Putamen (tissue), 1 donor: ENCODE measurements at regions not wholly inside any gene's neighbourhood (a gene's known extent, or its start where the extent isn't known, plus 50 kb on each side); places are given as distances from the start of the nearest gene placed in this dataset.

Experiments used
- DNase-seq: peaks from one replicate; pipeline ENCODE4 v3.0.0-alpha.2; 2016; ENCODE audit warnings: low spot score

DNA sequence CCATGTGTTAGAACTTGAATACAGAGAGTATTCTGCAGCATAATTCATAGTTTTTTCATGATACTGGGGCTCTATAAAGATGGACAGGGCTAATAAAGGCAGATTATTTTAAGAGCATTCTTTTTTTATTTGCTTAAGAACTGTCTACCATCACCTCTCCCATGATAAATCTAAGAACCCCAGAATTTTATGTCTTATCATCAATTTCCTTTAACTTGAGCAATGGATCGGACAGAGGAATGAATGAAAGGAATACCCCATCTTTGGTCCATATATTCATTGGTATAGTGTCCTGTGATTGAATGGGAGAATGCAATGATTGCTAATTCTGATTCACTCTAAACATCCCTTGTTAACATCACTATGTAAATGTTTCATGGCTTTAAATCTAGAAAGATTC lies 946.3 kb upstream of the LRRN3 start:
- DNase-seq: no peak

DNA sequence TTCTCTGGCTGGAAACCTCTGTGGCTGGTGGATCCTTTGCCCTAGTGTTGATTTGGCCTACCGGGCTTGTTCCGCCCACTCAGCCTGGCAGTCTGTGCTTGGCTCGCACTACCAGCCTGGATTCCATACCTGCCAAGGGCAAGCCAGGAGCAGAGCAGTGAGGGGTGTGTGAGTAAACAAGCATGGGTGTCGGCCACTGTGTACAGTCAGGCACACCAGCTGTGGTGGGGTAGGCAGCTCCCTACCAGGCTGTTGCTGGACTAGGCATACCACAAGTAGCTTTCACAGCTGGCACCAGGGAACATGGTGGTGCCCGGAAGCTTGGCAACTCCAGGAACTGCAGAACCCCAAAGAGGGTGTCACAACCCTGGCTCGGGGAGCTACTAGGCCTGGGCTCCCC lies 942.9 kb upstream of the LRRN3 start:
- no peak for DNase-seq

DNA sequence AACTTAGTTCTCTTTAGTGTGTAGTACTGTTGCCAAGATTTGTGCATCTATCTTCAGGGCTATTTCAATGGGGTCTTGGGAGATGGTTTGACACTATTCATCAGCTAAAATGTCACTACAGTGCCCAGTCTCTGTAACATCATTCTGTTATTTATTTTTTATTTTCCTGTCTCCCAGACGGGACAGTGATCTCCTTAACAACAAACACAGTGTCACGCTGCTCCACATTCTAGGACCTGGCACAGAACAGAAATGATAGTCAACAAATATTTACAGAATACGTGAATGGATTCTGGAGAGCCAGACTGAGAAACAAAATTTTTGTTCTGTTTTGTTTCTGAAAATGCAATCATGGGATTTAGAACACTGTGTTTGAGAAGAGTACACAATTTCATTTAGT lies 937.7 kb upstream of the LRRN3 start:
- DNase-seq: no peak

DNA sequence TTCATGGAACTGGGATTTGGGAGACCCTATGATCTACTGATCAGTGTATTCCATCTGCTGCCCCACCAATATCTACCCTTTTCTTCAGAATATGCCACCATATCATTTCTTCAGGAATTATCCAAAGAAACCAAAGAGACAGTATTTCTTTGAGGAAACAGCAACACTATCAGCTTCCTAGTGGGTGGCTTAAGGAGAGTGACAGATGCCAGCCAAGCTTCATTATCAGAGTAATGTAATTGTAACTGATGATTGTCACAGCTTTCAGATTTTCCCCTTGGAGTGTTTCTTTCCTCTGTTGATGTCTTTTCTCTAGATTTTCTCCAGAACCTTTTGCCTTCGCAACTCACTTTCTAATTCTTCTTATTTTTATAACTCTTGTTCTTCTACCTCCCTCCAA lies 934.4 kb upstream of the LRRN3 start:
- no peak for DNase-seq

DNA sequence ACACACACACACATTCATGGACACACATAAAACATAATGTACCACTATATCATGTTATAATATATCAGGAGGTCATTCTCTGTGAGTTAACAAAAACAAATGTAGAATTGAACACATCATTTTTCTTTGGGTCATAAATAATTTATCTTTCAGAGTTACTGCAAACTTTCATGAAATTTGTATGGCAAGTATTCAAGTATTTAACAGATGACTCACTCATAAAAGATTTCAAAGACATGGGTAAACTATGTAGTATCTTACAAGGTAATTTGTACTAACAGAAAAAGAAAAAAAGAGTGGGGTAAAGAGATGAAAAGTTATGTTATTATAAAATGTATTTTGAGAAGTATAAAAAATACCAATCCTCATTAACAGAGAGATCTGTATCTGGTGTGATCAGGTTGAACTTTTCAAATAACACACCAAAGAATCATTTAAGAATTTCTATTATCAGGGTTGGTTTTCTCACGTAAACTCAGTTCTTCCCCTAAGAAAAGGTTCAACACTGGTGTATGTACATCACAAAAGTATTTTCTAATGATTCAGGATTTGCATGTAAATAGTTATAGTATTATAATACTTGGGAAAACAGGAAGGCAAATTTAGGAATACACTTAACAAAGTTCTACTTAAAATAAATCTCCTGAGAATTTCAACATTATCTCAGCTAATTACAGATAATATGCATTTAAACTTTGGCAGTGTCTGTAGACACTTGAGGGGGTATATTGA lies 933.1 kb upstream of the LRRN3 start:
- no peak for DNase-seq

DNA sequence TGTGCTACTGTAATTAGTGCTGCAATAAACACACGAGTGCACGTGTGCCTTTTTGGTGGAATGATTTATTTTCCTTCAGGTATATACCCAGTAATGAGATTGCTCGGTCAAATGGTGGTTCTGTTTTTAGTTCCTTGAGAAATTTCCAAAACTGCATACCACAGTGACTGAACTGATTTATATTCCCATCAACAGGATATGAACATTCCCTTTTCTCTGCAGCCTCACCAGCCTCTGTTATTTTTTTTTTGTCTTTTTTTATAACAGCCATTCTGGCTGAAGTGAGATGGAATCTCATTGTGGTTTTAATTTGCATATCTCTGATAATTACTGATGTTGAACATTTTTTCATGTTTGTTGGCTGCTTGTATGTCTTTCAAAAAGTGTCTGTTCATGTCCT lies 922.9 kb upstream of the LRRN3 start:
- DNase-seq: no peak

DNA sequence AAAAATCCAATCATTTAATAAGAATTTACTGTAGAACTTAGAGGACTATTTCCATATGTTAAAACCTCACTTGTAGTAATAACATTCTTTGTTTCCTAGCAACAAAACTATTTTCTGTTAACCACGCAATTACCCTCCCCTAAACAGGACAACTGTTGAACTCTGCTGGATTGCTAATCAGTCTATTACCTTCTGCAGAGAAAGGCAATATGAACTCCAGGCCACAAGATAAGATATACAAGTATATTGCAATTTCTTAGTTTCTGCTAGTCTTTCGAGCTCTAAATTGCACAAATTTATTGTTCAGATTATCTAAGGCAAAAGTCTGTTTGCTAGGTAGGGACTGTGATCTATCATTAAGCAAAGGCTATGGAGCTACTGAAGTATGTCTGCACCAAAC lies 920.1 kb upstream of the LRRN3 start:
- DNase-seq: no peak

DNA sequence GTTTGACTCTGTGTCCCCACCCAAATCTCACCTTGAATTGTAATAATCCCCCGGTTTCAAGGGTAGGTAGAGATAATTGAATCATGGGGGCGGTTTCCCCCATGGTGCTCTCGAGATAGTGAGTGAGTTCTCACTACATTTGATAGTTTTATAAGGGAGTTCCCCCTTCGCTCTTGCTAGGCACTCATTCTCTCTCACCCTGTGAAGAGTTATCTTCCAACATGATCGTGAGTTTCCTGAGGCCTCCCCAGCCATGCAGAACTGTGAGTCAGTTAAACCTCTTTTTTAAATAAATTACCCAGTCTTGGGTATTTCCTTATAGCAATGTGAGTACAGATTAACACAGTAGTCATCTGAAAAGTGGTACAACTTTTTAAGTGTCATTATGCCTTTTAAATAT lies 913.5 kb upstream of the LRRN3 start:
- no peak for DNase-seq

DNA sequence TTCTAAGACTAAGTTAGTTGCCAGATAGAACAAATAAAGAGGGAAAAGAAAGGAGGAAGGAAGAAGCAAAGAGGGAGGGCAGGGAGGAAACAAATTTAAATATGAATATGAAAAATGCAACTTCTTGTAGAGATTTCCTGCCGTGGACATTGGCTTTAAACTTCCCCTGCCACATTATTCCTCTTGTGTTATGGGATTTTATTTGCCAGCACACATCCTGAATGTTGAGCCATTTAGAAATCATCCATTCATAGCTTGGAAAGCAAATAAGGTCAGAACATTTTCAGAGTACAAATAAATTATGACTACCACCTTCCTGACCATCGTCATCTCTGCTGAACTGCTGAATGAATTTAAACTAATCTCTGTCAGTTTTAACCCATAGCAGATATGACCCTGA lies 911.9 kb upstream of the LRRN3 start:
- DNase-seq: no peak

DNA sequence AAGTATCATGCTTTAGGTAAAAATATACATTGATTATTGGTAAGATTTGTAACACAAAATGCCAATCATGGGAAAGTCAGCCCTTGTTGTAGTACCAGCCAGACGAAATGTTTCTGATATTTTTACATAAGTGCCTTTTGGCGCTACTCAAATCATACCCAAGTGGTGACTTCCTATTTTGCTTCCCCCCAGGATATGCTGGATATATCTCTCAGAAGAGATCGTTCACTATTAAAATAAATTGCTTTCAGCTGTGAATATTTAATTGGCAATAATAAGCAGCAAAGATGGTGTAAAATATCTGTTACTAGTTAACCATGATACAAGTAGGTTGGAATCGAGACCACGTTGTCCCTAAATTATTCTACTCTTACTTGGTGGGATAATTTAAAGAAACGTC lies 909.2 kb upstream of the LRRN3 start:
- DNase-seq: no peak

DNA sequence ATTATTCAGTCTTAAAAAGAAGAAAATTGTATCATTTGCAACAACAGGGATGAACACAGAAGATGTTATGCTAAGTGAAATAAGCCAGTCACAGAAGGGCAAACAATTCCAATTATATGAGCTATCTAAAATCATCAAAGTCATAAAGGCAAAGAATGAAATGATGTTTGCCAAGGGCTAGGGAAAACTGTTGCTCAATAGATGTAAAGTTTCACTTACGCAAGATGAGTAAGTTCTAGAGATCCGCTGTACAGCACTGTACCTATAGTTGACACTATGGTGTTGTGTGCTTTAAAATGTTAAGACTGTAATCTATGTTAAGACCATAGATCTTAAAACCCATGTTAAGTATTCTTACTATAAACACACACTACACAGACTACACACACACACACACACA lies 904.6 kb upstream of the LRRN3 start:
- DNase-seq: no peak

DNA sequence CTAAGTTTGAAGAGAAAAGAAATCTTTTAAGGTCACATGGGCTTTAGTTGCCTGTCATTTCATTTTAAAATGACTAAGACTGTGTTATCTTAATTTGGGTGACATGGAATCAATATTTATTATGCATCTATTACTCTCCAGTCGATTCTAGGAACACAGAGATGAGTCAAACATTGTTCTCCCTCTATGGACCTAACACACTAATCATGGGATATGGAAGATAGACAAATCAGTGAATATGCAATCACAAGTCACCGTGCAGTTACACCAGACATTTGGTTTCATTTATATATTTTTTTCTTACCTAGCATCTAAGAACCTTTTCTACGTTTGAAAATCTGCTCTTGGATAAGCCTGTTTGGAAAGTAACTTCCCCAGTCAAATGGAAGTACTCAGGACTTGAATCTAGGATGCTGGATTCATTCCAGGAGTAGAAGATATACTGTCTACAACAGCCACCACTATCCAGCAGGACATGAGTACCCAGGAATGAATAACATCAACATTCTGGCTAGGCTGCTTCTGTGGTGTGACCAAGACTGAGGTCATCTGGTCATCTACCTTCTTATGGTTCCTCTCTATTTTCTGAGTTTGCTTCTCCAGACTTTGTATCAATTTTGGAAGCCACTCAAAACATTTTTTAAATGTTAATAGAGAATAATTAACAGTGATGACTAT lies 902.9 kb upstream of the LRRN3 start:
- DNase-seq: no peak

DNA sequence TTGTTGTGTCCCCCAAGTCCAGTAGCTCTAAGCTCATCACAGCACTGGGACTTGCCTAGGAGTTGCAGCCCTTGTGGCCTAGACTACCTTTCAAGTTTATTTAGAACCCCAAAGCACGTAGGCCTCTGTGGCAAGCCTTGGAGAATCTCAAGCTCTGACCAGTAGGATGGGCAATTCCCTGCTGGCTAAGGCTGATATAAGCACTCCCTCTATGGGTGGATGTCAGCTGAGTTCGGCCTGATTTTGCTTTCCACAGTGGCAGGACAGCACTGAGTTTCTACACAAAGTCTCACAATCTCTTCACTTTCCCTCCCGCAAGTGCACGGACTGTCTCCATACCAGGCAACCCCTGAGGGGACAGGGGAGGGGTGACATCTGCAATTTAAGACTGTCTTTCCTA lies 886.4 kb upstream of the LRRN3 start:
- no peak for DNase-seq

DNA sequence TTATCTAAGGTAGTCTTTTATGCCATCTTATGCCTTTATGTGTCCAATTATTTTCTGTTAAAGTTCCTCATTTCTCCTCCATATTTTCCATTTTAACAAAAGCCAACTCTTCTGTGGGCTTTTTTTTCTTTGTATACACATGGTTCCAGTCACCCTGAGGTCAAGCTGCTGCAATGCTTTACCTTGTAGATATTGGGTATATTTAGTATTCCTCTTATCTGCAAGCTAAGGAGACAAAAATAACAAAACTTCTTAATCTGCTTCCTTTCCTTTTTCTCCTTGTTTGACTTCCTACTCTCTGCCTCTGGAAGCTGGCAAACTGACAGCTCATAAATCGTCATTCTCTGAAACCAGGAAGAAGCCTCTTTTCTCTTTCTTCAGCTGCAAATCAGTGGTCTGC lies 885.0 kb upstream of the LRRN3 start:
- no peak for DNase-seq

DNA sequence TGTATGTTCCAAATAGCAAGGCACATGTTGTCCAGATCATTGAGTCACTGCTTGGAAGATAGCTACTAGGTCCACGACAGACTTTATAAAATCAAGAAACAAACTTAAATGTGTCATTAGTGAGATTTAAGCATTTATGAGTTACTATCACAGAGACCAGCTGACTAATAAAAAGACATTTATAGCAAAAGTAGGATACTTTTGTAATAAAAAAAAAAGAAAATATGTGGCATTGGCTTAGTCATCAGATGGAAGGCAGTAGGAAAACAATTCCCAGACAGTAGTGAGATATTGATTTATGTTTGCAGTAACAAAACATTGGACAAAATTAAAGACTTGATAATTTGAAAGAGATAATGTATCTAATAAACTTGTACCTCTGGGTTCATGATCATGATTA lies 881.0 kb upstream of the LRRN3 start:
- no peak for DNase-seq

DNA sequence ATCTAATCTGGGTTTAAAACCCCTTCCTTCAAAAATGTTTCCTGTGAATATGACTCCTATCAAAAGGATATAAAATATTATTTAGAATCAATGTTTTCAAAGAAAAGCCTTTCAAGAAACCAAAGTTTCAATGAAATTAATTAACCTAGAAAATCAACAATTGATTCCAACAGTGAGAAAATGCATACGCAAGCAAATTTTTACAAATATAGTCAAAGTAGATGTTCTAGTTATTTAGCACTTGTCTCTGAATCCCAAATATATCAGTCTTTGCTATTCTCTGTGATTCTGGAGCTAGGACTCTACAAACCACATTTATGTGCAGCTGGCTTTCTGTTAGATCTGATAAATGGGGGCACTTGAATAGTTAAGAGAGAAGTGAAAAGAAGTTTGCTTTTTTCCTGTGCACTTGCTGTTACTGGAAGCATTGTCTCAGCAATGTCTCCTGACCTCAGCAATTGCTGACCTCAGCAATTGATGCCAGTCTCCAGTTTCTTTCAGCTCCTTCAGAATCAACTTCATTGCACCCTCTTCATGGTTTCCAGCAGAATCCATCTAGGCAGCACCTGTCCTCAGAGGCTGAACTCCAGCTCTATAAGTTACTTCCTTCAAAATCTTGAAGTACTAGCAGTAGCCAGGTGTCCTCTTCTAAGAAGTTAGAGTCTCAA lies 879.9 kb upstream of the LRRN3 start:
- no peak for DNase-seq

DNA sequence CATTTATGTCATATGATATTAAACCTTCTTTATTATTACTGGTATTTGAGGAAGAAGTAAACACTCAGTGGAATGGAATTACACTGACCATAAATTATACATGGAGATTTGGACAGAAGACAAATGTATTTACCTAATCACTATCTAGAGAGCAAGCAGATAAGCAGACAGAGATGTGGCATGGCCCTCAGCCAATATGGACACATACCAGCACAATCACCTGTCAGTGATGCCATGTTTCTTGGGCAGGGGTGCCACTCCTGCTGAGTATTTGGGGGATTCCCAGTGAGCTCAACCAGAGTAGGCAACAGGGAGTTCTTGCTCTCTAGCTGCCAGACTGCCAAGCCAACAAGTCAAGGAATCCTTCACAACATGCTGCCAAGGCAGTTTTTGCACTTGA lies 866.3 kb upstream of the LRRN3 start:
- DNase-seq: no peak

DNA sequence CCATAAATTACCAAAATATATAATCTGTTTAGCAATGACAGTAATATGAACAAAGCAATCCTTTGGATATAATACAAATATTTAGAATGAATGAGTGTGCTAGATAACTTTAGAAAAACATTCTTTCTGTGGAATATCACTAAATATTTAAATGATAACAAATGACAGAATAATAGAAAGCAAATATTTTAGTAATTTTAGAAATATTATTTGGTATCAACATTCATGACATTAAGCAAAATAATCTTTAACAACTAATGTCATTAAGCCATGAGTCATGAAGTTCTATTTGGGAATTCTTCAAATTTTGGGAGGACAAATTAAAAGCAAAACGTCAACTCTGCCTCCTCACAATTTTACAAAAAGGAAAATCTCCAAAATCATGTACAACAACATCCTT lies 844.8 kb upstream of the LRRN3 start:
- no peak for DNase-seq

DNA sequence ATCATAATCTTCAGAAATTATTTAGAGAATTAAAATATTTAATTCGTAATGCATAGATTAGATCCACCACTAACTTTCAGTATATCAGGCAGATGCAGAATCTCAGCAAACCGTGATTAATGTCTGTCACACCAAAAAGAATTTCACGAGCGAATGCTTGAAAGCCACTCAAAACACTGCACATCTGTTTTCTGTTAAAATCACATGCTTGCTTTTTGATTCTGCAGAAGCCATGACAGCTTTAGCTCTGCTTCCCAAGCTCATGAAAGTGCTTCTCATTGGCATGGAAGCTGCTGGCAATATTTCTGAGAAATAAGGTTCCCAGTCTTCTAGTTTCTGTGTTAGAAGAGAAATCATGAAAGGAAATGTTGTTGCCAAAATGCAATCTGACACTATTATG lies 837.8 kb upstream of the LRRN3 start:
- no peak for DNase-seq

DNA sequence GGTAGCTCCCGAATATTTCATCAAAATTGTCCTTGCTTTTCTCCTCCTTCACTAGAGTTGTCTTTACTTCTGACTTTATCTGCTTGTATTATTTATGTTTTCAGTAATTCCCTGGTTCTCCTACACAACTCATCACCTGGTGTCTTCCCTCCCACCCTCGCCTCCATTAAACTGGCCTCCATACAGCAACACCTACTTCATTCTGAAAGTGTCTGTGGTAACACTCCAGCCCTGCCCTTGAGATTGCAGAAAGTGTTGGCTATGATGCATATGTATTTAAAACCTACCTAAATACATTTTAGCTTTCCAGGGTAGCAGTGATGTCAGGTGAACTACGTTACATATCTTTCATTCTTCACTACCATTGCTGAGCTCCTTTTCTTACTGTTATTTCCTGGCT lies 833.3 kb upstream of the LRRN3 start:
- DNase-seq: no peak

DNA sequence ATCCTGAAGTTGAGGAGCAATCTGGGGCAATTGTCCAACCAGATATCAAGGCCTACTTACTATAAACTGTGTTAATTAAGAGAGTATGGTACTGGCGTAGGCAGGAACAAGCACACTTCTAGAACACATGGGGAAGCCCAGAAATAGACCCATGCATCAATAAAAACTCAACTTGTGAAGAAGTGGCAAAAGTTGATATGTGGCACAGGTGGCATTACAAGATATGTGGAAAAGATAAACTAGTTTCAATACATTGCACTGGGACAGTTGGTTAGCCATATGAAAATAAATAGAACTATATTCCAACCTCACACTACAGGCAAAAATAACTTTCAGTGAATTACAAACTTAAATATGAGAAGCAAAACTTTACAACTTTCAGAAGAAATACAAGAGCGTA lies 828.7 kb upstream of the LRRN3 start:
- no peak for DNase-seq

DNA sequence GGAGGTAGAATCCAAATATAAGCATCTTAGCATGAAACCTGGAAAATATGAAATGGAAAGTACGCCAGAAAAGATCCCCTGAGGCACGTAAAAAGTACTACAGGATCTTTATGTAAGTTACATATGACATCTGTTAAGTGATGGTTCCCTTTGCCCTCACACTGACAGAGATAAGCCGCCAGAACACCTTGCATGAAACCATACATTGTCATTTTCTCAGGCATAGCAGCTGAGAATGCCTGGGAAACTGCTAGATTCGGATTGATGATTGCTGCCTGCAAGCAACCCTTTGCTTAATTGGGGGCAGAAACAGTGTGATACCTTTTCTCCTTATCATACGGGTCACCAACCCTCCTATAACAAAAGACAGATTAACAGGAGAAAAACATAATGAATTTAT lies 826.6 kb upstream of the LRRN3 start:
- no peak for DNase-seq

DNA sequence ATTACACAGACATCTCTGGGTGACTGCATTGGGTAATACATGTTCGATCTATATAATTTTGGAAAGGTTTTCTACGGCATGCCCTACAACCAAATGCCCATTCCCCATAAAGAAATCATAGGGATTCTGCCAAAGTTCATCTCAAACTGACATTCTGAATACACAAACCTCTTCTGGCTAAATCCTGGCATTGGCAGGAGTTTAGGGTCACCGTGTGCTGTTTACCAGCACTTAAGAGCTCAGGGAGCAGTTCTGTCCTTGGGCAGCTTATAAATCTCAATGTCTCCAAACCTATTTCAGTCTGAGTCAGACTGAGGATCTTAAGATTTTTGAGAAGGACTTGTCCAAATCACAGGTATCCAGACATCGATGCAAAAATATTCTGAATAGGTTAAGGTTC lies 809.6 kb upstream of the LRRN3 start:
- DNase-seq: no peak

DNA sequence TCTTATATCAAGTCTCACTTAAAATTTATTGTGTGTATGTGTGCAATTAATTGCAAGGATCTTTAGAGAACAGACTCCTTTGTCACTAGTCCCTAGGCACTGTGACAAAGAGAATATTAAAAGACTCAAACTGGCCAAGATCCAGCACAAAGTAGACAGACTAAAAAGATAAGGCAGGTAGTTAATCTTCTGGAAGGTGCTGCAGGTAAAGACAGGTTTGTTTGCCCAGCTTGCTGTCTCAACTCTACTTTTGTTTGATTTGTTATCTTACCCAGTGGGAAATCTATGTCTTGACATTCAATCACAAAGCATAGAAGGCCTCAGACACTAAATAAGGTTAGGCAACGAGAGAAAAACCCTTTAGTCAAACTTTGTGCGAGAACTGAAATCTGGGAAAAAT lies 807.9 kb upstream of the LRRN3 start:
- DNase-seq: no peak
